Liver (tissue), 3 donors: ENCODE measurements at regions not wholly inside any gene's neighbourhood (a gene's known extent, or its start where the extent isn't known, plus 50 kb on each side); places are given as distances from the start of the nearest gene placed in this dataset.

Source experiments
- CTCF ChIP-seq: fragments of 150-350 bp; IDR thresholded peaks from 2 replicates; pipeline ENCODE4 v1.5.1; 2017; ENCODE audit warnings: improper control_type of control experiment, low read depth, low read length; ENCODE audit not compliant: missing input control
- JUND ChIP-seq, 2 donors: IDR thresholded peaks; 2 replicates each; pipeline ENCODE4 v1.6.1; 2016; ENCODE audit warnings: antibody characterized with exemption in 2 of 2
- MAX ChIP-seq: IDR thresholded peaks from 2 replicates; pipeline ENCODE4 v1.6.1; 2016; ENCODE audit warnings: antibody characterized with exemption
- RXRA ChIP-seq, 2 donors: IDR thresholded peaks; 2 replicates each; pipeline ENCODE4 v1.6.1; 2017 to 2018; ENCODE audit warnings: antibody characterized with exemption in 2 of 2, mild to moderate bottlenecking in 1 of 2
- SP1 ChIP-seq: IDR thresholded peaks from 2 replicates; pipeline ENCODE4 v1.6.1; 2018; ENCODE audit warnings: antibody characterized with exemption, mild to moderate bottlenecking
- donor health status: healthy.
- donor health status: healthy.

GRCh38 chr4:59039046-59039445 is 1928.9 kb upstream of the IGFBP7 start:
- no peak for TF ChIP-seq CTCF
- no peak for TF ChIP-seq SP1
- no peak for TF ChIP-seq JUND (IDR thresholded peaks at IDR 0.05)
- no peak for TF ChIP-seq MAX
- TF ChIP-seq RXRA (IDR thresholded peaks at IDR 0.05): no peak
